ENCODE measurements at regions not wholly inside any gene's neighbourhood (a gene's known extent, or its start where the extent isn't known, plus 50 kb on each side); places are given as distances from the start of the nearest gene placed in this dataset.
"Not testable (repeated sequence)": the region's sequence is repeated elsewhere in the genome, so short reads cannot be mapped to it uniquely, and the experiment has no call there.

DNA sequence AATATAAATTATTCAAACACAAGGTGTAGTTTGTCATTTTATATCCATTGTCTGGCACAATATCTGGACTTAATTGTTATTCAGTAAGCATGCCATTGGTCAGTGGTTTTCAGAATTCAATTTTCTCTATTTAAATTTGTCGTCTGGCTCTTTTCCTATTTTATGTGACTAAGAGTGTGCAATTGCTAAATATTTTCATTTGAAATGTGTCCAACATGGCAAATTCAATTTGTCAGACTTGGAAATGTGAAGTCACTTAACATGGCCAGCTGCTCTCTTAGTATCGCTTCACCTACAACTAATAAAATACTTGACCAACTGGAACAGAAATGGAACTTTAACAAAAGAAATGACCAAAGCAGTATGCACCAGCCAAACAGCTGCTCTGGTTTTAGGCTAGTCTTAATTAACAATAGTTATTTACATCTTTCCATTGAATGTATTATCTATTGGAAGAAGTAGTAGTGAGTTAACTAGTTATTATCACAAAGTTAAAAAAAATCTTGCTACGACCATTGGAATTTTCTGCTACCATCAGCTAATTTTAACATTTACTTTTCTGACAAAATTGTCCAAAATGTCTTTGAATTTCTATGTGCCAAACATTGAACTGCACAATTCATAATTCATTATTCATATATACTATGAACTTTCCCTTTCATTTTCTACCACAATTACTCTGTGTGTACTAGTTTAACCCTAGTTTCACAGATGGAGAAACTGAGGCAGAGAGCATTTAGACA is 720.7 kb upstream of the FAM174A start:
- no peak for DNase-seq
- intact Hi-C loops (cut with DNase I) = no loop called here

DNA sequence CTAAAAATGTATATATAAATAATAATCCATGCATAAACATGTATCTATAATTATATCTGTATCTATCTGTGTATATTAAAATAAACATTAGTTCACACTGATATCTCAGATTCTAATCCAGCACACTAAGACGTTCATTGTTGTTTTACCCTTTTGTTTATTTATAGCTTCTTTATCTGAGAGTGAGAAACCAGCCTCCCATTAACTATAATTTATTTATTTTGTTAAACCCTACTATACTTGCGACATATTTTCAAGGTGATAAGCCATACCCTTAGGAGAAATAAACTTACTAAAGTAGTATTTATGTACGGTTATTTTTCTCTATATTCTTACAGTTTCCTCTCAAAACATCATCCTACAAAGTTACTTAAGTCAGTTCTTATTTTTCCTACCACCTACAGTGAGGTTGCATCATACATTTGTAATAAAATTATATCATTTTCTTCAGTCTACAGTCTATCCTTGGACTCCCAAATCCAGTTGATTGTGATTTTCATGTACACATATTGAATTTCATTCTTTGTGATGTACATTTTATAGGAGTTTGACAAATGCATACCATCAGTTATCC is 726.4 kb upstream of the FAM174A start:
- no peak for DNase-seq
- intact Hi-C loops (cut with DNase I) = no loop called here

GRCh38 chr5:99807346-99807745 is 727.8 kb upstream of the FAM174A start:
- DNase-seq = no peak
- intact Hi-C loops (cut with DNase I) = no loop called here

GRCh38 chr5:99795031-99795430 is 740.1 kb upstream of the FAM174A start:
- no peak for DNase-seq
- intact Hi-C loops (cut with DNase I) = no loop called here

DNA sequence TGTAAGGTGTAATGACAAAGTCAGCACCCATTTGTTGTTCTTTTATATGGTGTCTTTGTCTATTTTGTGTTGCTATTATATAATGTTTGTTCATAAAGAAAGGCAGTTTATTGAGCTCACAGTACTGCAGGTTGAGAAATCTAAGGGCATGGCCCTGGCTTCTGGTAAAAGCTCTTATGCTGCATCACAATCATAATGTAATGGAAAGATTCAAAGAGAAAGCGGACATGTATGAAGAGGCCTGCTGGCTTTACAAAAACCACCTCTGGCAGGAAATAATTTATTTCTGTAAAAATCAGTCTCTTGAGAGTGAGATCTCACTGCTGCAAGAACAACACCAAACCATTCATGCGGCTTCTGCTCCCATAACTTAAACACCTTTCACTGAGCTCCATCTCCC is 746.7 kb upstream of the FAM174A start:
- intact Hi-C loops (cut with DNase I) = no loop called here
- no peak for DNase-seq

- intact Hi-C loops (cut with DNase I) = no loop called here
- no peak for DNase-seq
Measured at GRCh38 chr5:99775189-99775588, 760.0 kb upstream of the FAM174A start.

DNA sequence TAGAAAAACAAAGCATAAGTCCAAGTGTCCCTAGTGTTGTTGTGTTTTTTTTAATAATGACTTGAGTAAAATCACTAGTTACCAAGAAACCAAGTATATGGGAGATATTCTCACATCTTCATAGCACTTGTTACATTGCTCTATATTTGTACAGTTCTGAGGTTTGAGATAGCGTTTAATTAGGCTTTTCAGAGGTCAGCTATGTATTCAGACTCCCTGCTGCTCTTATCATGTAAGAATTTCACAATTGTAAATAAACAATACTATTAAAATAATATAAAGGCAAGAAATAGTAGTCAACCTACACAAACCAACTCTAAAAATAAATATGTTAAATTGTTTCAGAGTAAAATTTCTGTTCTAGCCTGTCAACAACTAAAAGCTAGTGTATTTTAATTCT is 761.9 kb upstream of the FAM174A start:
- no peak for DNase-seq
- intact Hi-C loops (cut with DNase I) = no loop called here

DNA sequence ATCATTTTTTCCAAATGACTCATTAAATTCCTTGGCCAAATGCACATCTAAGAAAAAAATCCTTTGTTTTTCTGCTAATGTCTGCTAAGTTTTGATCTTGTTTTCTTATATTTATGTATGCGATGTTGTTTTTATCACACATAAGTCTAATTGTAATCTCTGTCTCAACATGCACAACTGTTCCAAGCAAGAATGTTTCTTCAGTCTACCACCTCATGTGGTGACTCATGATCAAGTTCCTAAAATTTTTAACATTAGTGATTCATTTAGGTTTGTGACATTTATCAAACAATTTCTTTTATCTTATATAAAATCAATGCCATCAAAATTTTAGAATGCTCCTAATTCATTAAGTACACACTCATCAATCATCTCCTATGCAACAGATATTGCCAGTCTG is 763.9 kb upstream of the FAM174A start:
- intact Hi-C loops (cut with DNase I) = no loop called here
- DNase-seq = no peak

GRCh38 chr5:99765011-99765410 is 770.2 kb upstream of the FAM174A start:
- intact Hi-C loops (cut with DNase I) = no loop called here
- DNase-seq = no peak

- intact Hi-C loops (cut with DNase I) = no loop called here
- no peak for DNase-seq
Measured at GRCh38 chr5:99763021-99763774, 772.0 kb upstream of the FAM174A start.

DNA sequence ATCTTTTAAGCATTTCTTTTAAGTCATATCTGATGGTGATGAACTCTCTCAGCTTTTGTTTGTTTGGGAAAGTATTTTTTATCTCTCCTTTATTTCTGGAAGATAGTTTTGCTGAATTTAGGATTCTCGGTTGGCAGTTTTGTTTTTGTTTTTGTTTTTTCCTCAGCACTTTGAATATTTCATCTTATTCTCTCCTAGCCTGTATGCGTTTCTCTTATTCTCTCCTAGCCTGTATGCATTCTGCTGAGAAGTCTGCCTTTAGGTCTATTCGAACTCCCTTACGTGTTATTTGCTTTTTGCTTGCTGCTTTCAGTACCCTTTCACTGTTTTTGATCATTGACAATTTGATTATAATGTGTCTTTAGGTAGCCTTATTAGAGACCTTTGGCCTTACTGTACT is 787.8 kb upstream of the FAM174A start:
- no peak for DNase-seq
- intact Hi-C loops (cut with DNase I) = no loop called here

DNA sequence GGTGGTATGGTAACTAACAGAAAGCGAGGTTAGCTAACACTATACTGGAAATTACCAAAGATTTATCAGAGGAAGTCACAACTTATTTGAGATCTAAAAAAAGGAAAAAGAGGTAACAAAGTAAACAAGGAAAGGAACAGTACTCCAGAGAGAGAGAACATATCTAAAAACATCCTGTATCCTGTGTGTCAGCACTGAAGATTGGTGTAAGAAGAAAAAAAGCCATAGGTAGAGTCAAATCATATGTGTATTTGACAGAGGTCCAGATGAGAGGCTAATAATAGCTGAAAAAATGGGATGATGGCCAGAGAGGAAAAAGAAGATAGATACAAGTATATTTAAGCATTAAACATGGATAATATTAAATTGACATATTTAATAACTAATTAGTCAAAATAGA is 802.0 kb upstream of the FAM174A start:
- DNase-seq; intact Hi-C loops (cut with DNase I): not testable (repeated sequence)

- intact Hi-C loops (cut with DNase I); DNase-seq: not testable (repeated sequence)
Measured at GRCh38 chr5:99730653-99731052, 801.8 kb upstream of the CHD1 start.

- intact Hi-C loops (cut with DNase I) = no loop called here
Measured at GRCh38 chr5:99724732-99725290, 796.0 kb upstream of the CHD1 start.

GRCh38 chr5:99721506-99721905 is 792.7 kb upstream of the CHD1 start:
- intact Hi-C loops (cut with DNase I) = no loop called here

More at GRCh38 chr5:99724732-99725290, 796.0 kb upstream of the CHD1 start:
- no peak for DNase-seq

GRCh38 chr5:99715921-99716320 is 787.1 kb upstream of the CHD1 start:
- intact Hi-C loops (cut with DNase I) = no loop called here

More at GRCh38 chr5:99721506-99721905, 792.7 kb upstream of the CHD1 start:
- DNase-seq = no peak

GRCh38 chr5:99706160-99706559 is 777.4 kb upstream of the CHD1 start:
- intact Hi-C loops (cut with DNase I) = no loop called here
- no peak for DNase-seq

More at GRCh38 chr5:99715921-99716320, 787.1 kb upstream of the CHD1 start:
- DNase-seq = no peak

GRCh38 chr5:99702565-99702964 is 773.8 kb upstream of the CHD1 start:
- no peak for DNase-seq
- intact Hi-C loops (cut with DNase I) = no loop called here

- DNase-seq = no peak
- intact Hi-C loops (cut with DNase I) = no loop called here
Measured at GRCh38 chr5:99694884-99695283, 766.1 kb upstream of the CHD1 start.

GRCh38 chr5:99686538-99686937 is 757.7 kb upstream of the CHD1 start:
- intact Hi-C loops (cut with DNase I) = no loop called here
- DNase-seq = no peak

Data from head of caudate nucleus (tissue), 42 donors.